HepG2 (cell line): ENCODE measurements at regions not wholly inside any gene's neighbourhood (a gene's known extent, or its start where the extent isn't known, plus 50 kb on each side); places are given as distances from the start of the nearest gene placed in this dataset.

ENCODE experiments used
- ATAC-seq: fragments of 200-7000 bp; cut with Tn5 transposase; 3 replicates; pipeline ENCODE4 v1.9.1; 2020; ENCODE audit warnings: mild to moderate bottlenecking, moderate library complexity
- BruUV-seq: library from RNA; stranded (reverse); fragments of 400-500 nt; replicated peaks from 2 replicates; lab custom pipeline; 2021; lab: Mats Ljungman, UMichigan
- CTCF ChIA-PET: fragments of 300-600 bp; formaldehyde crosslinking; extraction: SDS; loops from one replicate; lab custom pipeline; 2021; ENCODE audit warnings: low total read pairs, inconsistent platforms, low intra/inter-chr PET ratio; lab: Yijun Ruan, JAX
- POLR2A ChIA-PET: fragments of 350-600 bp; sonication (Branson Sonifier 250); formaldehyde crosslinking; loops from one replicate; lab custom pipeline; 2020; ENCODE audit warnings: antibody characterized with exemption, inconsistent platforms; lab: Yijun Ruan, JAX
- DNase-seq: peaks from one replicate; pipeline ENCODE4 v3.0.0-alpha.2; 2015; ENCODE audit warnings: low spot score
- FAIRE-seq: peaks from 3 replicates; lab custom pipeline; 2011; peaks lifted over from hg19 to GRCh38; lab: Jason Lieb, UNC
- H2AFZ ChIP-seq: one replicate; pipeline ENCODE4 v1.6.1; 2011; ENCODE audit warnings: low read length, inconsistent platforms
- H3K27ac ChIP-seq: fragments of 300-600 bp; 3 replicates; pipeline ENCODE4 v1.8.0; 2011; ENCODE audit warnings: mixed run types, mild to moderate bottlenecking, mixed read lengths, low read length, inconsistent platforms; ENCODE audit not compliant: insufficient read depth; ENCODE audit errors: extremely low read length
- H3K27me3 ChIP-seq, 2 experiments: fragments of 200-600 bp in 1 of 2; 2 replicates in 1 of 2; 3 replicates in 1 of 2; pipeline versions ENCODE4 v1.6.0 to v1.8.0; 2011; ENCODE audit warnings: low read length in 2 of 2, mild to moderate bottlenecking in 2 of 2, moderate library complexity in 2 of 2, inconsistent platforms in 1 of 2; ENCODE audit not compliant: insufficient read depth in 2 of 2, control insufficient read depth in 1 of 2
- H3K36me3 ChIP-seq, 2 experiments: fragments of 200-600 bp in 1 of 2; replicated peaks in 1 of 2; 2 replicates in 1 of 2; 3 replicates in 1 of 2; pipeline versions ENCODE4 v1.5.1 to v1.8.0; 2011; ENCODE audit warnings: low read length in 2 of 2, inconsistent platforms in 1 of 2; ENCODE audit not compliant: insufficient read depth in 2 of 2, control insufficient read depth in 1 of 2
- H3K4me1 ChIP-seq: 2 replicates; pipeline ENCODE4 v1.5.1; 2012; ENCODE audit warnings: low read length, inconsistent platforms; ENCODE audit not compliant: insufficient read depth
- H3K4me2 ChIP-seq: 2 replicates; pipeline ENCODE4 v1.6.0; 2011; ENCODE audit warnings: low read depth, low read length, inconsistent platforms
- H3K4me3 ChIP-seq, 3 experiments: fragments of 200-600 bp in 1 of 3; sonication (generic), shearing (Covaris generic) in 1 of 3; replicated peaks in 1 of 3; 2 replicates each; pipeline ENCODE4 v1.5.1; 2011 to 2016; ENCODE audit warnings: low read length in 3 of 3, inconsistent platforms in 2 of 3, low read depth in 2 of 3, mild to moderate bottlenecking in 2 of 3, control low read depth in 1 of 3, mixed read lengths in 1 of 3; ENCODE audit not compliant: insufficient read depth in 1 of 3
- H3K79me2 ChIP-seq: one replicate; pipeline ENCODE4 v1.6.1; 2011; ENCODE audit warnings: low read length, inconsistent platforms; ENCODE audit not compliant: insufficient read depth
- H3K9ac ChIP-seq: 2 replicates; pipeline ENCODE4 v1.6.0; 2011; ENCODE audit warnings: mild to moderate bottlenecking, low read depth, low read length, inconsistent platforms; ENCODE audit not compliant: insufficient read depth
- H3K9me3 ChIP-seq: 2 replicates; pipeline ENCODE4 v1.5.1; 2012; ENCODE audit warnings: mild to moderate bottlenecking, low read length
- H4K20me1 ChIP-seq: 2 replicates; pipeline ENCODE4 v1.6.0; 2011; ENCODE audit warnings: inconsistent platforms, mild to moderate bottlenecking, low read length, moderate library complexity; ENCODE audit not compliant: insufficient read depth
- AGO1 ChIP-seq: fragments of 200-400 bp; formaldehyde crosslinking; IDR thresholded peaks from 2 replicates; pipeline ENCODE4 v1.6.1; 2017; ENCODE audit warnings: mild to moderate bottlenecking, low read depth, low read length, moderate library complexity; ENCODE audit not compliant: poor library complexity, severe bottlenecking
- FOXA3 ChIP-seq: IDR thresholded peaks from 2 replicates; pipeline ENCODE4 v1.6.1; 2016; ENCODE audit warnings: missing genetic modification reagents, missing compliant biosample characterization
- JUN ChIP-seq: sonication (generic); formaldehyde crosslinking; IDR thresholded peaks from 2 replicates; pipeline ENCODE4 v1.4.0; 2020; ENCODE audit warnings: mild to moderate bottlenecking, missing genetic modification reagents
- RELA ChIP-seq: sonication (generic); formaldehyde crosslinking; IDR thresholded peaks from 2 replicates; pipeline ENCODE4 v1.4.0; 2020; ENCODE audit warnings: missing genetic modification reagents
- SRSF4 ChIP-seq: fragments of 200-400 bp; formaldehyde crosslinking; IDR thresholded peaks from one replicate; pipeline ENCODE4 v1.6.1; 2018; ENCODE audit warnings: mild to moderate bottlenecking, low read depth, low read length, moderate library complexity; ENCODE audit not compliant: poor library complexity, severe bottlenecking
- SRY ChIP-seq: sonication (generic); formaldehyde crosslinking; IDR thresholded peaks from 2 replicates; pipeline ENCODE4 v1.8.0; 2022; ENCODE audit warnings: mild to moderate bottlenecking, missing genetic modification reagents
- ZMYM3 ChIP-seq: sonication (generic); formaldehyde crosslinking; IDR thresholded peaks from 2 replicates; pipeline ENCODE4 v1.5.1; 2020; ENCODE audit warnings: mild to moderate bottlenecking, missing genetic modification reagents
- ZNF124 ChIP-seq: sonication (generic); formaldehyde crosslinking; IDR thresholded peaks from 2 replicates; pipeline ENCODE4 v1.4.0; 2020; ENCODE audit warnings: missing genetic modification reagents
- ZNF20 ChIP-seq: sonication (generic); formaldehyde crosslinking; IDR thresholded peaks from 2 replicates; pipeline ENCODE4 v1.4.0; 2020; ENCODE audit warnings: mild to moderate bottlenecking, moderate library complexity, missing genetic modification reagents
- ZNF253 ChIP-seq: sonication (generic); formaldehyde crosslinking; IDR thresholded peaks from 2 replicates; pipeline ENCODE4 v1.8.0; 2022; ENCODE audit warnings: mild to moderate bottlenecking, missing genetic modification reagents, borderline replicate concordance
- ZNF350 ChIP-seq: sonication (generic); formaldehyde crosslinking; IDR thresholded peaks from 2 replicates; pipeline ENCODE4 v1.4.0; 2020; ENCODE audit warnings: mild to moderate bottlenecking, low read depth, missing genetic modification reagents, borderline replicate concordance
- ZNF546 ChIP-seq: sonication (generic); formaldehyde crosslinking; conservative IDR thresholded peaks from 2 replicates; pipeline ENCODE4 v1.8.1; 2023; ENCODE audit warnings: mild to moderate bottlenecking, missing genetic modification reagents
- ZNF746 ChIP-seq: sonication (generic); formaldehyde crosslinking; IDR thresholded peaks from 2 replicates; pipeline ENCODE4 v1.8.0; 2022; ENCODE audit warnings: mild to moderate bottlenecking, missing genetic modification reagents
- WGBS: methylation state at CpG from one replicate; pipeline ENCODE4 v1.1.6; 2017; ENCODE audit warnings: low lambda C conversion rate; 5-methylcytosine and 5-hydroxymethylcytosine counted together
- in situ Hi-C: cut with HindIII; loops from 2 replicates; pipeline ENCODE4 v1.10.0; 2017; ENCODE audit warnings: low pct_unique_long_range_greater_than_20kb; ENCODE audit not compliant: extremely low pct_ligation_motif_present
- intact Hi-C: fragments of 100-400 bp; cut with micrococcal nuclease; formaldehyde crosslinking; loops from one replicate; pipeline ENCODE4 v1.10.0; 2022; ENCODE audit not compliant: unreplicated experiment
- TF ChIP-seq, protein P1 (sequence below): sonication (generic); formaldehyde crosslinking; IDR thresholded peaks from 2 replicates; pipeline ENCODE4 v1.5.0; 2020; ENCODE audit warnings: missing genetic modification reagents, mild to moderate bottlenecking, borderline replicate concordance
- TF ChIP-seq, protein P2 (sequence below), 2 experiments: fragments of 450-650 bp in 1 of 2; sonication (generic) in 1 of 2; formaldehyde crosslinking in 1 of 2; IDR thresholded peaks; 2 replicates each; pipeline versions ENCODE4 v1.6.1 to v1.8.0; 2016 to 2022; ENCODE audit warnings: antibody characterized with exemption in 1 of 2, mild to moderate bottlenecking in 1 of 2, missing genetic modification reagents in 1 of 2

DNA sequence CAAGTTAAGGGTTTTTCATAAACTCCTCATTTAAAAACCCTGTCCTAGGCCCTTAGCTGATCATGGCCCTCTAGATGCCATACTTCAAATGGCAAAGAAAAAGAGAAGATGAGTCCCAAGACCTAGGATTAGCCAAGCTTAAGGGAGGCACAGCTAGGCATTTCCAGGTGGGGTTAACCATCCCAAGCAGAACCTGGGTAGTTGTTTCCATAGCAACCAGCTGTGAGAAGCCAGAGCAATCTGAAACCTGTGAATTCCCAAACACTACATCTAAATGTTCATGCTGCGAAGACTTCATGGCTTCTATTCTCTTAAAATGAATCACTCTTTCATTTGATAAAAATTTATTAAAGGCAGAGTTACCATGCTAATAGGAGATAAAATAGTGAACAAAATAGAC is 372.9 kb downstream of the C12orf50 start:
- in situ Hi-C loops (no loop called here), intact Hi-C loops (no loop called here)
- DNase-seq (no peak), ATAC-seq (no peak), FAIRE-seq (no peak)
- Histone ChIP-seq H3K27me3 (no peaks in the 10 kb centered on the region), H3K4me1 (no peaks in the 10 kb centered on the region), H3K36me3 (no peaks in the 10 kb centered on the region), H3K79me2 (no peaks in the 10 kb centered on the region), H3K9ac (no peak overlapping the region), H3K27ac (no peak overlapping the region), H3K4me2 (no peak overlapping the region), H3K9me3 (peaks cover 61% of the 10 kb centered on the region), H4K20me1 (no peaks in the 10 kb centered on the region; the same call in 1 of the 2 replicates), H2AFZ (no peak overlapping the region), H3K4me3 (no peak overlapping the region)
- WGBS = 0% methylated on average over 1 of the region's 1 CpG
- POLR2A ChIA-PET = no interaction called here
- CTCF ChIA-PET = no interaction called here
- no TSS peak for BruUV-seq
- TF ChIP-seq RELA (CRISPR knock-in tag) = no peak
- no peak for TF ChIP-seq FOXA3 (CRISPR knock-in tag)
- no peak for TF ChIP-seq ZNF746 (CRISPR knock-in tag)
- TF ChIP-seq, protein P1, sequence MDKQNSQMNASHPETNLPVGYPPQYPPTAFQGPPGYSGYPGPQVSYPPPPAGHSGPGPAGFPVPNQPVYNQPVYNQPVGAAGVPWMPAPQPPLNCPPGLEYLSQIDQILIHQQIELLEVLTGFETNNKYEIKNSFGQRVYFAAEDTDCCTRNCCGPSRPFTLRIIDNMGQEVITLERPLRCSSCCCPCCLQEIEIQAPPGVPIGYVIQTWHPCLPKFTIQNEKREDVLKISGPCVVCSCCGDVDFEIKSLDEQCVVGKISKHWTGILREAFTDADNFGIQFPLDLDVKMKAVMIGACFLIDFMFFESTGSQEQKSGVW = no peak
- no peak for TF ChIP-seq SRY (CRISPR knock-in tag)
- no peak for TF ChIP-seq AGO1
- no peak for TF ChIP-seq ZNF253 (CRISPR knock-in tag)
- no peak for TF ChIP-seq ZNF124 (CRISPR knock-in tag)
- no peak for TF ChIP-seq ZNF546 (CRISPR knock-in tag)
- no peak for TF ChIP-seq ZNF350
- no peak for TF ChIP-seq ZNF20 (CRISPR knock-in tag)
- TF ChIP-seq JUN (CRISPR knock-in tag) = no peak
- TF ChIP-seq, protein P2, sequence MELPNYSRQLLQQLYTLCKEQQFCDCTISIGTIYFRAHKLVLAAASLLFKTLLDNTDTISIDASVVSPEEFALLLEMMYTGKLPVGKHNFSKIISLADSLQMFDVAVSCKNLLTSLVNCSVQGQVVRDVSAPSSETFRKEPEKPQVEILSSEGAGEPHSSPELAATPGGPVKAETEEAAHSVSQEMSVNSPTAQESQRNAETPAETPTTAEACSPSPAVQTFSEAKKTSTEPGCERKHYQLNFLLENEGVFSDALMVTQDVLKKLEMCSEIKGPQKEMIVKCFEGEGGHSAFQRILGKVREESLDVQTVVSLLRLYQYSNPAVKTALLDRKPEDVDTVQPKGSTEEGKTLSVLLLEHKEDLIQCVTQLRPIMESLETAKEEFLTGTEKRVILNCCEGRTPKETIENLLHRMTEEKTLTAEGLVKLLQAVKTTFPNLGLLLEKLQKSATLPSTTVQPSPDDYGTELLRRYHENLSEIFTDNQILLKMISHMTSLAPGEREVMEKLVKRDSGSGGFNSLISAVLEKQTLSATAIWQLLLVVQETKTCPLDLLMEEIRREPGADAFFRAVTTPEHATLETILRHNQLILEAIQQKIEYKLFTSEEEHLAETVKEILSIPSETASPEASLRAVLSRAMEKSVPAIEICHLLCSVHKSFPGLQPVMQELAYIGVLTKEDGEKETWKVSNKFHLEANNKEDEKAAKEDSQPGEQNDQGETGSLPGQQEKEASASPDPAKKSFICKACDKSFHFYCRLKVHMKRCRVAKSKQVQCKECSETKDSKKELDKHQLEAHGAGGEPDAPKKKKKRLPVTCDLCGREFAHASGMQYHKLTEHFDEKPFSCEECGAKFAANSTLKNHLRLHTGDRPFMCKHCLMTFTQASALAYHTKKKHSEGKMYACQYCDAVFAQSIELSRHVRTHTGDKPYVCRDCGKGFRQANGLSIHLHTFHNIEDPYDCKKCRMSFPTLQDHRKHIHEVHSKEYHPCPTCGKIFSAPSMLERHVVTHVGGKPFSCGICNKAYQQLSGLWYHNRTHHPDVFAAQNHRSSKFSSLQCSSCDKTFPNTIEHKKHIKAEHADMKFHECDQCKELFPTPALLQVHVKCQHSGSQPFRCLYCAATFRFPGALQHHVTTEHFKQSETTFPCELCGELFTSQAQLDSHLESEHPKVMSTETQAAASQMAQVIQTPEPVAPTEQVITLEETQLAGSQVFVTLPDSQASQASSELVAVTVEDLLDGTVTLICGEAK (IDR thresholded peaks at IDR 0.05) = no peak
- TF ChIP-seq, protein P2 (CRISPR knock-in tag; IDR thresholded peaks at IDR 0.05) = no peak
- TF ChIP-seq ZMYM3 (CRISPR knock-in tag) = no peak
- no peak for TF ChIP-seq SRSF4
